ENCODE measurements at regions not wholly inside any gene's neighbourhood (a gene's known extent, or its start where the extent isn't known, plus 50 kb on each side); places are given as distances from the start of the nearest gene placed in this dataset.

- no peak for TF ChIP-seq CTCF (IDR thresholded peaks at IDR 0.05)
- no peak for TF ChIP-seq POLR2A (IDR thresholded peaks at IDR 0.05)
These were observed 128.4 kb upstream of the ADGRF1 start for GRCh38 chr6:47170617-47170947.
